HL-60 (cell line): ENCODE measurements at regions not wholly inside any gene's neighbourhood (a gene's known extent, or its start where the extent isn't known, plus 50 kb on each side); places are given as distances from the start of the nearest gene placed in this dataset.

Experiments
- GABPA ChIP-seq: IDR thresholded peaks from 2 replicates; pipeline ENCODE4 v1.6.1; 2012; ENCODE audit warnings: low read depth
- POLR2AphosphoS5 ChIP-seq: IDR thresholded peaks from 2 replicates; pipeline ENCODE4 v1.6.1; 2012; ENCODE audit warnings: low read depth
- TF ChIP-seq, protein P1 (sequence below): IDR thresholded peaks from one replicate; pipeline ENCODE4 v1.5.1; 2011; ENCODE audit warnings: low read length, control low read depth, inconsistent platforms; ENCODE audit not compliant: insufficient read depth
- TF ChIP-seq, protein P2 (sequence below): IDR thresholded peaks from 2 replicates; pipeline ENCODE4 v1.6.1; 2012; ENCODE audit warnings: low read depth; ENCODE audit not compliant: insufficient replicate concordance

DNA sequence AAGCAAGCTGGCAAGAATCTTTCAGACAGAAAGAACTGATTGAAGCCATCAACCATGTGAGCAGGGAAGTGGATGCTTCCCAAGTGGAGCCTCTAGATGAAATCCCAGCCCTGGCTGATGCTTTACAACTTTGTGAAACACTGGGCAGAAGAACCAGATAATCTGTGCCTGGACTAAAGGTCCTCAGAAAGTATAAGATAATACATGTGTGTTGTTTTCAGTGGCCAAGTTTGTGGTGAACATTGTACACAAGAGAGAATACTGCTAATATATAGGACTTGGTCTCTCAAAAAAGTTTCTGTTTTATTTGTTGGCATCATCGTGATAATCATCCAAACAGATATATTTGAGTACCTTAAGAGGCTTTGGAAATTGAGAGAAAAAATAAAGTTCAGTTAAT lies 1367.8 kb upstream of the IGFBP7 start:
- TF ChIP-seq, protein P1, sequence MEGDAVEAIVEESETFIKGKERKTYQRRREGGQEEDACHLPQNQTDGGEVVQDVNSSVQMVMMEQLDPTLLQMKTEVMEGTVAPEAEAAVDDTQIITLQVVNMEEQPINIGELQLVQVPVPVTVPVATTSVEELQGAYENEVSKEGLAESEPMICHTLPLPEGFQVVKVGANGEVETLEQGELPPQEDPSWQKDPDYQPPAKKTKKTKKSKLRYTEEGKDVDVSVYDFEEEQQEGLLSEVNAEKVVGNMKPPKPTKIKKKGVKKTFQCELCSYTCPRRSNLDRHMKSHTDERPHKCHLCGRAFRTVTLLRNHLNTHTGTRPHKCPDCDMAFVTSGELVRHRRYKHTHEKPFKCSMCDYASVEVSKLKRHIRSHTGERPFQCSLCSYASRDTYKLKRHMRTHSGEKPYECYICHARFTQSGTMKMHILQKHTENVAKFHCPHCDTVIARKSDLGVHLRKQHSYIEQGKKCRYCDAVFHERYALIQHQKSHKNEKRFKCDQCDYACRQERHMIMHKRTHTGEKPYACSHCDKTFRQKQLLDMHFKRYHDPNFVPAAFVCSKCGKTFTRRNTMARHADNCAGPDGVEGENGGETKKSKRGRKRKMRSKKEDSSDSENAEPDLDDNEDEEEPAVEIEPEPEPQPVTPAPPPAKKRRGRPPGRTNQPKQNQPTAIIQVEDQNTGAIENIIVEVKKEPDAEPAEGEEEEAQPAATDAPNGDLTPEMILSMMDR: no peak
- TF ChIP-seq POLR2AphosphoS5 (no peak), GABPA (no peak)
- TF ChIP-seq, protein P2, sequence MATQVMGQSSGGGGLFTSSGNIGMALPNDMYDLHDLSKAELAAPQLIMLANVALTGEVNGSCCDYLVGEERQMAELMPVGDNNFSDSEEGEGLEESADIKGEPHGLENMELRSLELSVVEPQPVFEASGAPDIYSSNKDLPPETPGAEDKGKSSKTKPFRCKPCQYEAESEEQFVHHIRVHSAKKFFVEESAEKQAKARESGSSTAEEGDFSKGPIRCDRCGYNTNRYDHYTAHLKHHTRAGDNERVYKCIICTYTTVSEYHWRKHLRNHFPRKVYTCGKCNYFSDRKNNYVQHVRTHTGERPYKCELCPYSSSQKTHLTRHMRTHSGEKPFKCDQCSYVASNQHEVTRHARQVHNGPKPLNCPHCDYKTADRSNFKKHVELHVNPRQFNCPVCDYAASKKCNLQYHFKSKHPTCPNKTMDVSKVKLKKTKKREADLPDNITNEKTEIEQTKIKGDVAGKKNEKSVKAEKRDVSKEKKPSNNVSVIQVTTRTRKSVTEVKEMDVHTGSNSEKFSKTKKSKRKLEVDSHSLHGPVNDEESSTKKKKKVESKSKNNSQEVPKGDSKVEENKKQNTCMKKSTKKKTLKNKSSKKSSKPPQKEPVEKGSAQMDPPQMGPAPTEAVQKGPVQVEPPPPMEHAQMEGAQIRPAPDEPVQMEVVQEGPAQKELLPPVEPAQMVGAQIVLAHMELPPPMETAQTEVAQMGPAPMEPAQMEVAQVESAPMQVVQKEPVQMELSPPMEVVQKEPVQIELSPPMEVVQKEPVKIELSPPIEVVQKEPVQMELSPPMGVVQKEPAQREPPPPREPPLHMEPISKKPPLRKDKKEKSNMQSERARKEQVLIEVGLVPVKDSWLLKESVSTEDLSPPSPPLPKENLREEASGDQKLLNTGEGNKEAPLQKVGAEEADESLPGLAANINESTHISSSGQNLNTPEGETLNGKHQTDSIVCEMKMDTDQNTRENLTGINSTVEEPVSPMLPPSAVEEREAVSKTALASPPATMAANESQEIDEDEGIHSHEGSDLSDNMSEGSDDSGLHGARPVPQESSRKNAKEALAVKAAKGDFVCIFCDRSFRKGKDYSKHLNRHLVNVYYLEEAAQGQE: no peak
